OCI-LY7 (cell line): ENCODE measurements at regions not wholly inside any gene's neighbourhood (a gene's known extent, or its start where the extent isn't known, plus 50 kb on each side); places are given as distances from the start of the nearest gene placed in this dataset.

Experiments used
- BruUV-seq: library from RNA; stranded (reverse); fragments of 400-500 nt; replicated peaks from 2 replicates; lab custom pipeline; 2021; lab: Mats Ljungman, UMichigan
- CTCF ChIA-PET: fragments of 300-600 bp; sonication (Branson Sonifier 250); formaldehyde crosslinking; loops from one replicate; lab custom pipeline; 2022; ENCODE audit warnings: antibody characterized with exemption; ENCODE audit not compliant: unreplicated experiment; lab: Charles Lee
- POLR2A ChIA-PET: fragments of 300-600 bp; sonication (Branson Sonifier 250); formaldehyde crosslinking; loops from one replicate; lab custom pipeline; 2022; ENCODE audit warnings: antibody characterized with exemption; lab: Charles Lee
- DNase-seq: peaks from one replicate; pipeline ENCODE4 v3.0.0-alpha.2; 2015; ENCODE audit warnings: low spot score
- H2AFZ ChIP-seq: fragments of 200-600 bp; sonication (generic), shearing (Covaris generic); 2 replicates; pipeline ENCODE4 v1.6.1; 2014; ENCODE audit warnings: mild to moderate bottlenecking, antibody characterized with exemption, low read length, moderate library complexity
- H3K27ac ChIP-seq: fragments of 200-600 bp; sonication (generic); 2 replicates; pipeline ENCODE4 v1.5.1; 2014; ENCODE audit warnings: mixed run types, low read depth, mild to moderate bottlenecking, moderate library complexity, low read length, inconsistent platforms; ENCODE audit not compliant: poor library complexity, severe bottlenecking
- H3K36me3 ChIP-seq: fragments of 200-600 bp; sonication (generic); 2 replicates; pipeline ENCODE4 v1.6.1; 2014; ENCODE audit warnings: mild to moderate bottlenecking, antibody characterized with exemption, low read length, moderate library complexity, mixed read lengths; ENCODE audit not compliant: insufficient read depth
- H3K4me1 ChIP-seq: fragments of 200-600 bp; sonication (generic); 2 replicates; pipeline ENCODE4 v1.5.1; 2014; ENCODE audit warnings: mild to moderate bottlenecking, low read length; ENCODE audit not compliant: insufficient read depth, poor library complexity, severe bottlenecking
- H3K4me2 ChIP-seq: fragments of 200-600 bp; sonication (generic); 2 replicates; pipeline ENCODE4 v1.6.1; 2014; ENCODE audit warnings: mild to moderate bottlenecking, low read length
- H3K4me3 ChIP-seq: fragments of 200-600 bp; sonication (generic); 2 replicates; pipeline ENCODE4 v1.5.1; 2014; ENCODE audit warnings: mild to moderate bottlenecking, low read depth, low read length; ENCODE audit not compliant: poor library complexity, severe bottlenecking
- H3K79me2 ChIP-seq: fragments of 200-600 bp; sonication (generic); 2 replicates; pipeline ENCODE4 v1.6.1; 2016; ENCODE audit warnings: low read depth, mild to moderate bottlenecking, low read length, moderate library complexity, mixed read lengths; ENCODE audit not compliant: insufficient read depth
- H3K9me2 ChIP-seq: fragments of 200-600 bp; sonication (generic); 2 replicates; pipeline ENCODE4 v1.6.1; 2016; ENCODE audit warnings: mild to moderate bottlenecking, low read length, mixed read lengths; ENCODE audit not compliant: insufficient read depth
- H3K9me3 ChIP-seq: fragments of 200-600 bp; sonication (generic); 2 replicates; pipeline ENCODE4 v1.6.1; 2014; ENCODE audit warnings: mild to moderate bottlenecking, mixed run types, low read length, mixed read lengths
- H4K20me1 ChIP-seq: fragments of 200-600 bp; sonication (generic); 2 replicates; pipeline ENCODE4 v1.6.1; 2014; ENCODE audit warnings: mild to moderate bottlenecking, antibody characterized with exemption, low read length, moderate library complexity, mixed read lengths; ENCODE audit not compliant: insufficient read depth
- EZH2phosphoT487 ChIP-seq: fragments of 200-600 bp; sonication (generic); IDR thresholded peaks from 2 replicates; pipeline ENCODE4 v1.6.1; 2018; ENCODE audit warnings: low read depth, borderline replicate concordance, mild to moderate bottlenecking, mixed run types, antibody characterized with exemption, low read length, moderate library complexity, mixed read lengths
- intact Hi-C: fragments of 100-400 bp; cut with micrococcal nuclease; formaldehyde crosslinking; loops from one replicate; pipeline ENCODE4 v1.10.0; 2022; ENCODE audit not compliant: unreplicated experiment
- TF ChIP-seq, protein P1 (sequence below): fragments of 200-600 bp; sonication (generic); conservative IDR thresholded peaks from 2 replicates; pipeline ENCODE4 v1.5.1; 2014; ENCODE audit warnings: mild to moderate bottlenecking, antibody characterized with exemption, low read length, moderate library complexity, mixed read lengths

DNA sequence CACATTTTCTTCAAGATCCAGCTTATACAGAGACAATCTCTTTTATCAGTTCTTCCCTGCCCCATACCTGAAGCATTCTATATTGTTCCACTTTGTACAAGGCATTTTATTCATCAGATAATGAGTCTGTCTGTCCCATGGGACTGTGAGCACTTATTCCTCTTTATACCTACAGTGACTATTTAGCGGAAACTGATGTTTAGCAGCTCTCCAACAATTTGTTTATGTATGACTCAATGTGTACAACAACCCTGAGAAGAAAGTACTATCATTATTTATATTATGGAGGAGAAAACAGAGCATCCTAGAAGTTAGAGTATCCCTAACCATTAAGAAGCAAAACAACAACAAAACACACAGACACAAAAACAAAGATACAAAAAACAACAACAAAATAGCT lies 306.5 kb downstream of the PRDM5 start:
- Histone ChIP-seq H3K9me3 (no peaks in the 10 kb centered on the region), H3K79me2 (no peaks in the 10 kb centered on the region), H3K9me2 (no peaks in the 10 kb centered on the region), H3K4me3 (no peak overlapping the region), H4K20me1 (no peaks in the 10 kb centered on the region), H3K27ac (no peak overlapping the region), H3K4me1 (no peaks in the 10 kb centered on the region), H3K36me3 (no peaks in the 10 kb centered on the region), H3K4me2 (no peak overlapping the region), H2AFZ (no peak overlapping the region)
- CTCF ChIA-PET, result no interaction called here
- TF ChIP-seq EZH2phosphoT487, result no peak
- TF ChIP-seq, protein P1, sequence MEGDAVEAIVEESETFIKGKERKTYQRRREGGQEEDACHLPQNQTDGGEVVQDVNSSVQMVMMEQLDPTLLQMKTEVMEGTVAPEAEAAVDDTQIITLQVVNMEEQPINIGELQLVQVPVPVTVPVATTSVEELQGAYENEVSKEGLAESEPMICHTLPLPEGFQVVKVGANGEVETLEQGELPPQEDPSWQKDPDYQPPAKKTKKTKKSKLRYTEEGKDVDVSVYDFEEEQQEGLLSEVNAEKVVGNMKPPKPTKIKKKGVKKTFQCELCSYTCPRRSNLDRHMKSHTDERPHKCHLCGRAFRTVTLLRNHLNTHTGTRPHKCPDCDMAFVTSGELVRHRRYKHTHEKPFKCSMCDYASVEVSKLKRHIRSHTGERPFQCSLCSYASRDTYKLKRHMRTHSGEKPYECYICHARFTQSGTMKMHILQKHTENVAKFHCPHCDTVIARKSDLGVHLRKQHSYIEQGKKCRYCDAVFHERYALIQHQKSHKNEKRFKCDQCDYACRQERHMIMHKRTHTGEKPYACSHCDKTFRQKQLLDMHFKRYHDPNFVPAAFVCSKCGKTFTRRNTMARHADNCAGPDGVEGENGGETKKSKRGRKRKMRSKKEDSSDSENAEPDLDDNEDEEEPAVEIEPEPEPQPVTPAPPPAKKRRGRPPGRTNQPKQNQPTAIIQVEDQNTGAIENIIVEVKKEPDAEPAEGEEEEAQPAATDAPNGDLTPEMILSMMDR, result no peak
- BruUV-seq, result no TSS peak
- intact Hi-C loops, result no loop called here
- no peak for DNase-seq
- POLR2A ChIA-PET, result interaction anchor here (0.7 kb wide), 1 partner anchor 22 kb away, joined by 4 read pairs; no protein-coding TSS in a partner anchor

DNA sequence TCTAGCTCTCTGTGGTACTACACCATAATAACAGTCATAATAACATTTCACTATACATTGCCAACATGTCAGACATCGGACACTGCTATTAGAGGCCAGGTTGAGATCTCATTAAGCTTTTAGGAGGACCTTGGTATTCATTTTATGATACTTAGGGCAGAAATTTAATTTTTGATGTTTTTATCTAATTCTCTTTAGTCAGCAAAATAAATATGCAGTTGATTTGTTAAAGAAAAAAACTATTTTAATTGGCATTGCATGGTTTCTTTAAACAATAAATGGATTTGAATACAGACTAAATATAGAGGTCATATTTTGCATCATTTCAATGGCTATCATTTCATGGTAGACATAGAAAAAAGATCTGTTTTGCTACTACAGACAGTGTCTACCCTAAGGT lies 308.7 kb downstream of the PRDM5 start:
- TF ChIP-seq, protein P1, result no peak
- no peak for TF ChIP-seq EZH2phosphoT487
- no peaks in the 10 kb centered on the region for H3K9me2 ChIP-seq
- DNase-seq, result no peak
- ChIA-PET CTCF (no interaction called here), POLR2A (no interaction called here)
- intact Hi-C loops, result no loop called here
- no peak overlapping the region for H3K4me2 ChIP-seq
- H2AFZ ChIP-seq, result no peak overlapping the region
- H3K4me3 ChIP-seq, result no peak overlapping the region
- H4K20me1 ChIP-seq, result no peaks in the 10 kb centered on the region
- no TSS peak for BruUV-seq
- H3K9me3 ChIP-seq, result no peaks in the 10 kb centered on the region
- no peak overlapping the region for H3K27ac ChIP-seq
- no peaks in the 10 kb centered on the region for H3K79me2 ChIP-seq
- H3K36me3 ChIP-seq, result no peaks in the 10 kb centered on the region
- H3K4me1 ChIP-seq, result no peaks in the 10 kb centered on the region

DNA sequence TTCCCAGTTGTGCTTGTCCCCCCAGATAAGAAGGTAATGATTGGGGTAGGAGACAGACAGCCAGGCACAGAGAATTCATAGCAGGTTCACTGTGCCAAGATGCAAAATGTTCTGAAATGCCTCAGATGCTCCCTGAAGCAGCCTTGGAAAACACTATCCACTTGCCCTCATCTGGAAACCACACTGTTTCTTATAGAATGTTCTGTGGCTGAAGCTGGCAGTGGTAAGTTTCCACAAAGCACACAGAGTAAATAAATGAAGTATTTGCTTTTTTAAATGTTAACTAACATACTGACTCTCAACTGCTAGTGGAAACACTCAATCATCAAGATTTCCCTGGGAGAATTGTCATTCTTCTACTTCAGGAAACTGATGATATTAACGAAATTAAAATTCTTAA lies 311.4 kb downstream of the PRDM5 start:
- POLR2A ChIA-PET, result no interaction called here
- CTCF ChIA-PET, result no interaction called here
- no peak overlapping the region for H3K4me2 ChIP-seq
- no peaks in the 10 kb centered on the region for H3K79me2 ChIP-seq
- no peaks in the 10 kb centered on the region for H3K9me3 ChIP-seq
- no peak overlapping the region for H3K27ac ChIP-seq
- H4K20me1 ChIP-seq, result no peaks in the 10 kb centered on the region
- H3K4me1 ChIP-seq, result no peaks in the 10 kb centered on the region
- BruUV-seq, result no TSS peak
- no peak for DNase-seq
- intact Hi-C loops, result no loop called here
- no peak overlapping the region for H3K4me3 ChIP-seq
- no peak overlapping the region for H2AFZ ChIP-seq
- no peaks in the 10 kb centered on the region for H3K36me3 ChIP-seq
- no peaks in the 10 kb centered on the region for H3K9me2 ChIP-seq
- TF ChIP-seq EZH2phosphoT487, result no peak
- TF ChIP-seq, protein P1, result no peak
